Lung (tissue), 11 donors: ENCODE measurements at regions not wholly inside any gene's neighbourhood (a gene's known extent, or its start where the extent isn't known, plus 50 kb on each side); places are given as distances from the start of the nearest gene placed in this dataset.

Source experiments
- ATAC-seq: fragments of 200-7000 bp; cut with Tn5 transposase; one replicate; pipeline ENCODE4 v1.9.1; 2020; ENCODE audit warnings: moderate number of reproducible peaks; ENCODE audit not compliant: insufficient read depth, low FRiP score
- DNase-seq, 3 donors: peaks; one replicate each; pipeline ENCODE4 v3.0.0-alpha.2; 2013 to 2017
- H3K27ac ChIP-seq, 2 donors: one replicate each; pipeline ENCODE4 v1.5.1; 2013; ENCODE audit warnings: mild to moderate bottlenecking in 2 of 2, moderate library complexity in 2 of 2, control low read depth in 1 of 2, inconsistent platforms in 1 of 2, low read depth in 1 of 2, low read length in 1 of 2
- H3K27me3 ChIP-seq, 3 donors: one replicate each; pipeline ENCODE4 v1.5.1; 2013; ENCODE audit warnings: low read length in 2 of 3; ENCODE audit not compliant: control insufficient read depth in 3 of 3, insufficient read depth in 3 of 3
- H3K36me3 ChIP-seq, 4 donors: one replicate each; pipeline ENCODE4 v1.5.1; 2013; ENCODE audit warnings: low read length in 4 of 4, mild to moderate bottlenecking in 1 of 4, moderate library complexity in 1 of 4; ENCODE audit not compliant: control insufficient read depth in 4 of 4, insufficient read depth in 4 of 4
- H3K4me1 ChIP-seq, 5 donors: one replicate each; pipeline ENCODE4 v1.5.1; 2013; ENCODE audit warnings: low read length in 5 of 5, mild to moderate bottlenecking in 2 of 5, moderate library complexity in 1 of 5; ENCODE audit not compliant: control insufficient read depth in 5 of 5, insufficient read depth in 5 of 5
- H3K4me3 ChIP-seq: one replicate; pipeline ENCODE4 v1.5.1; 2013; ENCODE audit warnings: mild to moderate bottlenecking, control low read depth, moderate library complexity
- H3K9ac ChIP-seq, 2 donors: one replicate each; pipeline ENCODE4 v1.5.1; 2013; ENCODE audit warnings: low read length in 2 of 2, control low read depth in 1 of 2; ENCODE audit not compliant: insufficient read depth in 1 of 2
- H3K9me3 ChIP-seq, 4 donors: one replicate each; pipeline ENCODE4 v1.5.1; 2013; ENCODE audit warnings: low read length in 3 of 4, mild to moderate bottlenecking in 1 of 4, moderate library complexity in 1 of 4; ENCODE audit not compliant: control insufficient read depth in 4 of 4, insufficient read depth in 3 of 4
- CTCF ChIP-seq: IDR thresholded peaks from 2 replicates; pipeline ENCODE4 v1.5.1; 2012; ENCODE audit warnings: mild to moderate bottlenecking; ENCODE audit errors: control extremely low read depth, extremely low read depth
- WGBS, 2 donors: extraction: QIAGEN DNeasy Blood & Tissue Kit; methylation state at CpG; one replicate each; pipeline ENCODE4 v1.1.7; 2013; 5-methylcytosine and 5-hydroxymethylcytosine counted together
- donor health status: control.
- donor health status: control.
- donor health status: Bipolar disorder and iron deficiency.
- donor health status: healthy.
- donor health status: DM: yes; HTN: yes; CAD: no.

GRCh38 chr2:176468457-176469113 lies 199.3 kb downstream of the MTX2 start:
- TF ChIP-seq CTCF, result no peak
- no peak overlapping the region for H3K9ac ChIP-seq
- H3K27me3 ChIP-seq, result peaks cover 0 to 9% (median 0%) of the 10 kb centered on the region in 3 donors
- H3K4me1 ChIP-seq, result peaks cover 0 to 3% (median 0%) of the 10 kb centered on the region in 5 donors
- no peak overlapping the region for H3K4me3 ChIP-seq
- ATAC-seq (no peak), DNase-seq (no peak)
- H3K9me3 ChIP-seq, result no peaks in the 10 kb centered on the region
- H3K27ac ChIP-seq, result no peak overlapping the region
- 89 to 90% methylated on average over 4 of the region's 4 CpGs for WGBS, 2 donors
- H3K36me3 ChIP-seq, result no peaks in the 10 kb centered on the region

- DNase-seq (no peak), ATAC-seq (no peak)
- Histone ChIP-seq H3K27me3 (no peaks in the 10 kb centered on the region), H3K27ac (no peak overlapping the region), H3K36me3 (no peaks in the 10 kb centered on the region), H3K4me3 (no peak overlapping the region), H3K9ac (no peak overlapping the region), H3K9me3 (peaks cover 0 to 2% (median 0%) of the 10 kb centered on the region in 4 donors), H3K4me1 (peaks cover 0 to 3% (median 0%) of the 10 kb centered on the region in 5 donors)
- TF ChIP-seq CTCF, result no peak
- WGBS, 2 donors, result 84 to 89% methylated on average over 4 of the region's 4 CpGs
Observed at GRCh38 chr2:176470713-176471112, 201.5 kb downstream of the MTX2 start.

GRCh38 chr2:176471949-176472348 lies 202.7 kb downstream of the MTX2 start:
- H3K4me3 ChIP-seq, result no peak overlapping the region
- DNase-seq, result no peak
- peaks cover 0 to 2% (median 0%) of the 10 kb centered on the region in 4 donors for H3K9me3 ChIP-seq
- no peaks in the 10 kb centered on the region for H3K27me3 ChIP-seq
- no peak overlapping the region for H3K27ac ChIP-seq
- peaks cover 0 to 3% (median 0%) of the 10 kb centered on the region in 5 donors for H3K4me1 ChIP-seq
- ATAC-seq, result no peak
- WGBS, 2 donors, result 70 to 80% methylated on average over 2 of the region's 2 CpGs
- no peak for TF ChIP-seq CTCF
- H3K9ac ChIP-seq, result no peak overlapping the region
- H3K36me3 ChIP-seq, result no peaks in the 10 kb centered on the region

- Histone ChIP-seq H3K9me3 (peaks cover 0 to 2% (median 0%) of the 10 kb centered on the region in 4 donors), H3K27me3 (no peaks in the 10 kb centered on the region), H3K36me3 (no peaks in the 10 kb centered on the region), H3K27ac (no peak overlapping the region), H3K4me3 (no peak overlapping the region), H3K4me1 (peaks cover 0 to 3% (median 0%) of the 10 kb centered on the region in 5 donors), H3K9ac (no peak overlapping the region)
- WGBS, 2 donors, result 50 to 54% methylated on average over 4 of the region's 4 CpGs
- DNase-seq, result peak in 2 of 3 donors; percentile 30 to 53
- no peak for TF ChIP-seq CTCF
- no peak for ATAC-seq
Observed at GRCh38 chr2:176473177-176473576, 203.9 kb downstream of the MTX2 start.
